H9 (cell line): ENCODE measurements at regions not wholly inside any gene's neighbourhood (a gene's known extent, or its start where the extent isn't known, plus 50 kb on each side); places are given as distances from the start of the nearest gene placed in this dataset.

Source experiments
- DNase-seq: peaks from one replicate; pipeline ENCODE4 v3.0.0-alpha.2; 2017
- H2AFZ ChIP-seq: one replicate; pipeline ENCODE4 v1.6.1; 2013; ENCODE audit warnings: mild to moderate bottlenecking, low read length, control low read depth, moderate library complexity
- H2AK5ac ChIP-seq: 2 replicates; pipeline ENCODE4 v1.6.1; 2013; ENCODE audit warnings: low read length, control low read depth, mixed read lengths; ENCODE audit not compliant: insufficient read length
- H2BK120ac ChIP-seq: one replicate; pipeline ENCODE4 v1.6.1; 2013; ENCODE audit warnings: low read depth, mild to moderate bottlenecking, low read length, control low read depth, inconsistent platforms; ENCODE audit not compliant: poor library complexity, severe bottlenecking
- H2BK12ac ChIP-seq: 2 replicates; pipeline ENCODE4 v1.6.1; 2013; ENCODE audit warnings: low read length, control low read depth, mixed read lengths, low read depth; ENCODE audit not compliant: insufficient read length
- H2BK15ac ChIP-seq: 2 replicates; pipeline ENCODE4 v1.6.1; 2013; ENCODE audit warnings: low read depth, low read length, control low read depth
- H2BK20ac ChIP-seq: one replicate; pipeline ENCODE4 v1.6.1; 2013; ENCODE audit warnings: low read depth, mild to moderate bottlenecking, low read length, control low read depth, inconsistent platforms; ENCODE audit not compliant: poor library complexity, severe bottlenecking
- H2BK5ac ChIP-seq: 2 replicates; pipeline ENCODE4 v1.6.1; 2013; ENCODE audit warnings: low read length, control low read depth, mixed read lengths; ENCODE audit not compliant: insufficient read length
- H3K14ac ChIP-seq: 2 replicates; pipeline ENCODE4 v1.6.1; 2013; ENCODE audit warnings: low read length, control low read depth; ENCODE audit not compliant: insufficient read depth
- H3K18ac ChIP-seq: 2 replicates; pipeline ENCODE4 v1.6.1; 2013; ENCODE audit warnings: low read depth, mild to moderate bottlenecking, mixed read lengths, low read length, control low read depth; ENCODE audit not compliant: insufficient read length
- H3K23ac ChIP-seq: 2 replicates; pipeline ENCODE4 v1.6.1; 2013; ENCODE audit warnings: low read length, control low read depth, mixed read lengths, low read depth; ENCODE audit not compliant: insufficient read length
- H3K23me2 ChIP-seq: 2 replicates; pipeline ENCODE4 v1.6.1; 2013; ENCODE audit warnings: low read depth, mild to moderate bottlenecking, mixed read lengths, low read length, control low read depth; ENCODE audit not compliant: insufficient read length, poor library complexity, severe bottlenecking
- H3K27ac ChIP-seq: 2 replicates; pipeline ENCODE4 v1.5.1; 2013; ENCODE audit warnings: low read length, control low read depth, mixed read lengths, low read depth; ENCODE audit not compliant: insufficient read length
- H3K27me3 ChIP-seq: 2 replicates; pipeline ENCODE4 v1.6.1; 2013; ENCODE audit warnings: low read length, control low read depth, inconsistent platforms; ENCODE audit not compliant: insufficient read depth
- H3K4ac ChIP-seq: 2 replicates; pipeline ENCODE4 v1.6.1; 2013; ENCODE audit warnings: low read depth, mild to moderate bottlenecking, control low read depth, inconsistent platforms, low read length, moderate library complexity
- H3K4me1 ChIP-seq: 2 replicates; pipeline ENCODE4 v1.6.1; 2013; ENCODE audit warnings: low read length, control low read depth, inconsistent platforms; ENCODE audit not compliant: insufficient read depth
- H3K4me2 ChIP-seq: 2 replicates; pipeline ENCODE4 v1.6.1; 2013; ENCODE audit warnings: low read length, control low read depth, mixed read lengths; ENCODE audit not compliant: insufficient read length, insufficient read depth
- H3K56ac ChIP-seq: 2 replicates; pipeline ENCODE4 v1.6.1; 2013; ENCODE audit warnings: low read depth, mild to moderate bottlenecking, mixed read lengths, low read length, control low read depth; ENCODE audit not compliant: insufficient read length
- H3K79me1 ChIP-seq: 2 replicates; pipeline ENCODE4 v1.6.1; 2013; ENCODE audit warnings: low read depth, mild to moderate bottlenecking, moderate library complexity, low read length, control low read depth, inconsistent platforms; ENCODE audit not compliant: insufficient read depth, poor library complexity, severe bottlenecking
- H3K79me2 ChIP-seq: 2 replicates; pipeline ENCODE4 v1.6.1; 2013; ENCODE audit warnings: low read length, control low read depth, inconsistent platforms; ENCODE audit not compliant: insufficient read depth
- H3K9ac ChIP-seq: 2 replicates; pipeline ENCODE4 v1.6.1; 2013; ENCODE audit warnings: low read length, control low read depth, mixed read lengths; ENCODE audit not compliant: insufficient read length; ENCODE audit errors: extremely low read depth
- H3K9me3 ChIP-seq: one replicate; pipeline ENCODE4 v1.6.1; 2013; ENCODE audit warnings: low read depth, low read length, inconsistent platforms; ENCODE audit not compliant: control insufficient read depth
- H3T11ph ChIP-seq: one replicate; pipeline ENCODE4 v1.6.1; 2013; ENCODE audit warnings: mild to moderate bottlenecking, low read length, control low read depth, inconsistent platforms
- H4K20me1 ChIP-seq: one replicate; pipeline ENCODE4 v1.6.1; 2013; ENCODE audit not compliant: control insufficient read depth, insufficient read length, insufficient read depth
- H4K5ac ChIP-seq: 2 replicates; pipeline ENCODE4 v1.6.1; 2013; ENCODE audit warnings: low read depth, mild to moderate bottlenecking, mixed read lengths, low read length, control low read depth; ENCODE audit not compliant: insufficient read length
- H4K8ac ChIP-seq: replicated peaks from 2 replicates; pipeline ENCODE4 v1.6.1; 2013; ENCODE audit warnings: low read length, control low read depth, mixed read lengths, low read depth; ENCODE audit not compliant: insufficient read length
- H4K91ac ChIP-seq: 2 replicates; pipeline ENCODE4 v1.6.1; 2013; ENCODE audit warnings: low read depth, mild to moderate bottlenecking, moderate library complexity, mixed read lengths, low read length, control low read depth; ENCODE audit not compliant: insufficient read length
- H3K27ac Mint-ChIP-seq, 3 experiments: 2 replicates in 2 of 3; 3 replicates in 1 of 3; pipeline ENCODE4 v1.8.0; 2020 to 2021; ENCODE audit warnings: mixed read lengths in 3 of 3, mild to moderate bottlenecking in 1 of 3, moderate library complexity in 1 of 3
- H3K27me3 Mint-ChIP-seq: 2 replicates; pipeline ENCODE4 v1.8.0; 2021; ENCODE audit warnings: low read depth, mild to moderate bottlenecking, moderate library complexity, mixed read lengths
- H3K36me3 Mint-ChIP-seq, 3 experiments: 2 replicates in 2 of 3; 3 replicates in 1 of 3; pipeline ENCODE4 v1.8.0; 2020 to 2021; ENCODE audit warnings: low read depth in 3 of 3, mixed read lengths in 3 of 3; ENCODE audit not compliant: insufficient read depth in 1 of 3
- H3K4me1 Mint-ChIP-seq, 2 experiments: 2 replicates each; pipeline ENCODE4 v1.8.0; 2020; ENCODE audit warnings: mixed read lengths in 2 of 2
- H3K4me3 Mint-ChIP-seq, 2 experiments: 2 replicates in 1 of 2; 3 replicates in 1 of 2; pipeline ENCODE4 v1.8.0; 2020 to 2021; ENCODE audit warnings: mild to moderate bottlenecking in 2 of 2, mixed read lengths in 2 of 2, moderate library complexity in 1 of 2
- H3K9me3 Mint-ChIP-seq, 2 experiments: 2 replicates in 1 of 2; 3 replicates in 1 of 2; pipeline ENCODE4 v1.8.0; 2020; ENCODE audit warnings: mild to moderate bottlenecking in 2 of 2, mixed read lengths in 2 of 2, moderate library complexity in 1 of 2
- CTCF ChIP-seq: fragments of 200-600 bp; sonication (generic); conservative IDR thresholded peaks from 3 replicates; pipeline ENCODE4 v1.8.0; 2021; ENCODE audit warnings: antibody characterized with exemption, mild to moderate bottlenecking
- WGBS: extraction: QIAGEN DNeasy Blood & Tissue Kit; methylation state at CpG from one replicate; pipeline ENCODE4 v1.1.7; 2013; ENCODE audit warnings: missing lambda C conversion rate, low lambda C conversion rate, mixed read lengths; ENCODE audit not compliant: insufficient read length; ENCODE audit errors: extremely low coverage; 5-methylcytosine and 5-hydroxymethylcytosine counted together

- no peak overlapping the region for H2AFZ ChIP-seq
- no peaks in the 10 kb centered on the region for H3K27me3 ChIP-seq
- H3K79me2 ChIP-seq, result no peaks in the 10 kb centered on the region
- no peak overlapping the region for H4K5ac ChIP-seq
- no peak overlapping the region for H2BK12ac ChIP-seq
- peak; percentile 34 for DNase-seq
- no peaks in the 10 kb centered on the region for H3K9me3 ChIP-seq
- no peak overlapping the region for H3K56ac ChIP-seq
- TF ChIP-seq CTCF, result no peak
- H3K14ac ChIP-seq, result no peak overlapping the region
- no peak overlapping the region for H2BK20ac ChIP-seq
- H3K4me3 Mint-ChIP-seq, result no peak overlapping the region
- H3K27me3 Mint-ChIP-seq, result peaks cover 7% of the 10 kb centered on the region
- peaks cover 5% of the 10 kb centered on the region for H4K20me1 ChIP-seq
- H4K8ac ChIP-seq, result no peak overlapping the region
- H3K18ac ChIP-seq, result no peak overlapping the region
- H3K79me1 ChIP-seq, result no peaks in the 10 kb centered on the region
- no peak overlapping the region for H4K91ac ChIP-seq
- no peak overlapping the region for H3K9ac ChIP-seq
- no peak overlapping the region for H3K27ac ChIP-seq
- H3K27ac Mint-ChIP-seq, result no peak overlapping the region
- no peak overlapping the region for H3T11ph ChIP-seq
- no peak overlapping the region for H2BK15ac ChIP-seq
- no peak overlapping the region for H2AK5ac ChIP-seq
- H3K23ac ChIP-seq, result no peak overlapping the region
- WGBS, result no CpG with 5 or more reads among the region's 27 CpGs
- H3K23me2 ChIP-seq, result no peaks in the 10 kb centered on the region
- no peak overlapping the region for H2BK5ac ChIP-seq
- H3K4ac ChIP-seq, result no peak overlapping the region
- no peaks in the 10 kb centered on the region for H3K4me1 Mint-ChIP-seq
- no peaks in the 10 kb centered on the region for H3K36me3 Mint-ChIP-seq
- no peaks in the 10 kb centered on the region for H3K4me1 ChIP-seq
- no peaks in the 10 kb centered on the region; a peak in 1 of 5 replicates for H3K9me3 Mint-ChIP-seq
- no peak overlapping the region for H3K4me2 ChIP-seq
- no peak overlapping the region for H2BK120ac ChIP-seq
These were observed 87.6 kb downstream of the ERMARD start for GRCh38 chr6:169839029-169839481.
